CMK (cell line): ENCODE measurements at regions not wholly inside any gene's neighbourhood (a gene's known extent, or its start where the extent isn't known, plus 50 kb on each side); places are given as distances from the start of the nearest gene placed in this dataset.
"Not testable (repeated sequence)": the region's sequence is repeated elsewhere in the genome, so short reads cannot be mapped to it uniquely, and the experiment has no call there.

Experiments
- DNase-seq: peaks from one replicate; pipeline ENCODE4 v3.0.0-alpha.2; 2010; ENCODE audit warnings: low read depth

GRCh38 chr1:94769551-94769950, 50.6 kb upstream of the SLC44A3 start:
- DNase-seq: no peak

GRCh38 chr1:94768036-94768435, 52.1 kb upstream of the SLC44A3 start:
- no peak for DNase-seq

GRCh38 chr1:94765958-94766357, 54.2 kb upstream of the SLC44A3 start:
- no peak for DNase-seq

- DNase-seq: no peak
Measured at GRCh38 chr1:94759188-94759587, 61.0 kb upstream of the SLC44A3 start.

GRCh38 chr1:94757931-94758330, 62.2 kb upstream of the SLC44A3 start:
- no peak for DNase-seq

- peak; percentile 58 for DNase-seq
Measured at GRCh38 chr1:94755675-94756074, 64.5 kb upstream of the SLC44A3 start.

GRCh38 chr1:94755016-94755415, 65.1 kb upstream of the SLC44A3 start:
- not testable (repeated sequence) for DNase-seq

GRCh38 chr1:94754570-94754969, 65.6 kb upstream of the SLC44A3 start:
- no peak for DNase-seq

GRCh38 chr1:94754095-94754494, 66.1 kb upstream of the SLC44A3 start:
- no peak for DNase-seq

- DNase-seq: no peak
Measured at GRCh38 chr1:94753171-94753972, 66.8 kb upstream of the SLC44A3 start.

- DNase-seq: not testable (repeated sequence)
Measured at GRCh38 chr1:94751483-94751882, 68.7 kb upstream of the SLC44A3 start.

GRCh38 chr1:94746635-94747525, 73.3 kb upstream of the SLC44A3 start:
- DNase-seq: no peak

GRCh38 chr1:94745742-94746141, 74.4 kb upstream of the SLC44A3 start:
- no peak for DNase-seq

GRCh38 chr1:94743862-94744261, 76.3 kb upstream of the SLC44A3 start:
- no peak for DNase-seq

GRCh38 chr1:94741996-94742395, 78.2 kb upstream of the SLC44A3 start:
- no peak for DNase-seq

GRCh38 chr1:94741510-94741909, 78.6 kb upstream of the SLC44A3 start:
- DNase-seq: no peak

- DNase-seq: no peak
Measured at GRCh38 chr1:94739521-94740061, 80.6 kb upstream of the SLC44A3 start.

- no peak for DNase-seq
Measured at GRCh38 chr1:94738371-94738770, 81.8 kb upstream of the SLC44A3 start.

GRCh38 chr1:94737124-94737998, 82.8 kb upstream of the SLC44A3 start:
- no peak for DNase-seq

GRCh38 chr1:94736549-94736948, 83.6 kb upstream of the SLC44A3 start:
- no peak for DNase-seq

GRCh38 chr1:94736073-94736472, 84.1 kb upstream of the SLC44A3 start:
- no peak for DNase-seq
